HUES48 (cell line): ENCODE measurements at regions not wholly inside any gene's neighbourhood (a gene's known extent, or its start where the extent isn't known, plus 50 kb on each side); places are given as distances from the start of the nearest gene placed in this dataset.
"Not testable (repeated sequence)": the region's sequence is repeated elsewhere in the genome, so short reads cannot be mapped to it uniquely, and the experiment has no call there.

Source experiments
- H3K27ac ChIP-seq: one replicate; pipeline ENCODE4 v1.7.0; 2013; ENCODE audit warnings: low read depth, low read length, inconsistent platforms
- H3K27me3 ChIP-seq: 2 replicates; pipeline ENCODE4 v1.6.1; 2013; ENCODE audit warnings: mild to moderate bottlenecking, low read length; ENCODE audit not compliant: control insufficient read depth, insufficient read depth
- H3K36me3 ChIP-seq: 2 replicates; pipeline ENCODE4 v1.6.1; 2013; ENCODE audit warnings: low read length; ENCODE audit not compliant: control insufficient read depth, insufficient read depth
- H3K4me1 ChIP-seq: 2 replicates; pipeline ENCODE4 v1.6.1; 2013; ENCODE audit warnings: mild to moderate bottlenecking, low read length; ENCODE audit not compliant: control insufficient read depth, insufficient read depth
- H3K4me3 ChIP-seq: 2 replicates; pipeline ENCODE4 v1.5.1; 2013; ENCODE audit warnings: mild to moderate bottlenecking, low read depth, low read length
- H3K9ac ChIP-seq: 2 replicates; pipeline ENCODE4 v1.6.1; 2013; ENCODE audit warnings: mild to moderate bottlenecking, low read depth, low read length, moderate library complexity
- H3K9me3 ChIP-seq: 2 replicates; pipeline ENCODE4 v1.6.1; 2013; ENCODE audit warnings: low read length; ENCODE audit not compliant: control insufficient read depth, insufficient read depth

GRCh38 chr9:30591461-30591860, 1793.0 kb upstream of the ACO1 start:
- Histone ChIP-seq H3K36me3 (no peaks in the 10 kb centered on the region), H3K4me1 (no peaks in the 10 kb centered on the region), H3K9me3 (no peaks in the 10 kb centered on the region)

DNA sequence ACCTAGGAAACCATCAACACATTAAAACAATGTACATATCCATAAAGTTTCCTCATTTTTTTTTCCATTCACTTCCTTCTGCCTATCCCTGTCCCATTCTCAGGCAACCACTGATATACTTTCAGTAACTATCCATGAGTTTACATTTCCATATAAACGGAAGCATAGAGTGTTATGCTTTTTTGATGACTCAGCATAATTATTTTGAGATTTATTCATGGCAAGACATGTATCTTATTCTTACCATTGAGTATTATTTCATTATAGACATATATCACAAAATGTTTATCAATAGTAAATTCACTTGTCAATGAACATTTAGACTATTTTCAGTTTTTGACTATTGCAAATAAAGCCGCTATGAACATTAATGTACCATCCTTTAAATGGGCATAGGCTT, 1786.8 kb upstream of the ACO1 start:
- no peaks in the 10 kb centered on the region for H3K27me3 ChIP-seq
- no peak overlapping the region for H3K27ac ChIP-seq
- no peaks in the 10 kb centered on the region for H3K36me3 ChIP-seq
- H3K9ac ChIP-seq, result no peak overlapping the region
- H3K4me3 ChIP-seq, result no peak overlapping the region
- no peaks in the 10 kb centered on the region for H3K4me1 ChIP-seq
- H3K9me3 ChIP-seq, result no peaks in the 10 kb centered on the region

More at GRCh38 chr9:30591461-30591860, 1793.0 kb upstream of the ACO1 start:
- Histone ChIP-seq H3K4me3 (no peak overlapping the region), H3K27me3 (no peaks in the 10 kb centered on the region), H3K27ac (no peak overlapping the region), H3K9ac (no peak overlapping the region)

DNA sequence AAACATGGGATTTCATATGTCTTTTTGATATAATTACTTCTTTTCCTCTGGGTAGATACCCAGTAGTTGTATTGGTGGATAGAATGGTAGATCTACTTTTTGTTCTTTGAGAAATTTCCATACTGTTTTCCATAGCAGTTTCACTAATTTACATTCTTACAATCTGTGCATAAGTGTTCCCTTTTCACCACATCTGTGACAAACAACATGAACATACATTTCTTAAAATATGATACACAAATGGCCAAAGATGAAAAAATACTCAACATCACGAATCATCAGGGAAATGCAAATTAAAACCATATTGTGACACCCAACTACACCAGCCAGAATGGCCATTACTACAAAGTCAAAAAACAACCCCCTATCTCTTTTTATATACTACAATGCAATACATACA, 1778.5 kb upstream of the ACO1 start:
- peaks cover 3% of the 10 kb centered on the region; the same call in 1 of the 2 replicates for H3K9me3 ChIP-seq
- no peaks in the 10 kb centered on the region for H3K36me3 ChIP-seq
- no peaks in the 10 kb centered on the region for H3K4me1 ChIP-seq
- H3K9ac ChIP-seq, result no peak overlapping the region
- H3K27me3 ChIP-seq, result no peaks in the 10 kb centered on the region
- no peak overlapping the region for H3K4me3 ChIP-seq
- no peak overlapping the region for H3K27ac ChIP-seq

- no peaks in the 10 kb centered on the region for H3K36me3 ChIP-seq
- H3K27me3 ChIP-seq, result no peaks in the 10 kb centered on the region
- H3K4me1 ChIP-seq, result no peaks in the 10 kb centered on the region
- H3K9me3 ChIP-seq, result peaks cover 3% of the 10 kb centered on the region; the same call in 1 of the 2 replicates
- H3K27ac ChIP-seq, result no peak overlapping the region
- no peak overlapping the region for H3K4me3 ChIP-seq
- no peak overlapping the region for H3K9ac ChIP-seq
Measured at GRCh38 chr9:30609713-30610112, 1774.7 kb upstream of the ACO1 start.

- not testable (repeated sequence) for H3K27ac ChIP-seq, H3K27me3 ChIP-seq, H3K4me3 ChIP-seq, H3K9ac ChIP-seq, H3K4me1 ChIP-seq, H3K36me3 ChIP-seq, H3K9me3 ChIP-seq
Measured at GRCh38 chr9:30616782-30617181, 1767.7 kb upstream of the ACO1 start.

GRCh38 chr9:30622561-30622960, 1761.9 kb upstream of the ACO1 start:
- Histone ChIP-seq H3K4me3 (no peak overlapping the region), H3K27me3 (no peaks in the 10 kb centered on the region), H3K36me3 (no peaks in the 10 kb centered on the region), H3K9ac (no peak overlapping the region), H3K27ac (no peak overlapping the region), H3K4me1 (no peaks in the 10 kb centered on the region), H3K9me3 (no peaks in the 10 kb centered on the region)

GRCh38 chr9:30628915-30629567, 1755.4 kb upstream of the ACO1 start:
- H3K9ac ChIP-seq, result no peak overlapping the region
- no peaks in the 10 kb centered on the region; the same call in 1 of the 2 replicates for H3K4me1 ChIP-seq
- no peak overlapping the region for H3K27ac ChIP-seq
- no peak overlapping the region for H3K4me3 ChIP-seq
- H3K9me3 ChIP-seq, result no peaks in the 10 kb centered on the region
- H3K27me3 ChIP-seq, result no peaks in the 10 kb centered on the region
- H3K36me3 ChIP-seq, result no peaks in the 10 kb centered on the region

DNA sequence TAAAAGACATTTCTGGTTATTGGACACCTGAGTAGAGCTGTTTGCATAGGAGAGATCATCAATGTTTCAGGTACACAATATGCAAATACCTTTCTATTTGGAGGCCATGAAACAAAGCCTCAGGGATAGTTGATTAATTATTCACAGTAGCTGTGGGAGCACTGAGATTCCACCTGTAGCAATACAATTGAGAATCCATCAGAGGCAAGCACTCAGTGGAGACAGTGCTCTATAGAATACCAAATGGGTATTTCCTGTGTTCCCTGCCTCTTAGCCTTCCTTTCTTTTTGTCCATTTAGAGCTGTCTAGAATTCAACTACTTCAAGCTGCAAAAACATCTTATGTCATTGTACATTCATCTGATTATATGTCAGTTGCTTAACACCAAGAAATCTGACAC, 1754.0 kb upstream of the ACO1 start:
- Histone ChIP-seq H3K4me3 (no peak overlapping the region), H3K9me3 (no peaks in the 10 kb centered on the region), H3K36me3 (no peaks in the 10 kb centered on the region), H3K27ac (no peak overlapping the region), H3K4me1 (no peaks in the 10 kb centered on the region; the same call in 1 of the 2 replicates), H3K9ac (no peak overlapping the region), H3K27me3 (no peaks in the 10 kb centered on the region)

DNA sequence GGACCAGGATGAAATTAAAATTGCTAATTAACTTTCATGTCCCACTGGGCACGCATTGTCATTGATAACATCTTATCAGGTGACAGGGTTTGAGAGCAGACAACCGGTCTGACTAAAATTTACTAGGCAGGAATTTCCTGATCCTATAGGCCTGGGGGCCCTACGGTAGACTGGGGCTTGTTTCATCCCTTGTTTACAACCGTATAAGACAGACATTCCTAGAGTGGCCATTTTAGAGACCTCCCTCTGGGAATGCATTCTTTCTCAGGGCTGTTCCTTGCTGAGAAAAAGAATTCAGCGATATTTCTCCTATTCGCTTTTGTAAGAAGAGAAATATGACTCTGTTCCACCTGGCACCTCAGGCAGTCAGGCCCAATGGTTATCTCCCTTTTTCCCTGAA, 1737.8 kb upstream of the ACO1 start:
- not testable (repeated sequence) for H3K27ac ChIP-seq, H3K4me3 ChIP-seq, H3K4me1 ChIP-seq, H3K9ac ChIP-seq, H3K36me3 ChIP-seq, H3K27me3 ChIP-seq
- H3K9me3 ChIP-seq, result peaks cover 23% of the 10 kb centered on the region

DNA sequence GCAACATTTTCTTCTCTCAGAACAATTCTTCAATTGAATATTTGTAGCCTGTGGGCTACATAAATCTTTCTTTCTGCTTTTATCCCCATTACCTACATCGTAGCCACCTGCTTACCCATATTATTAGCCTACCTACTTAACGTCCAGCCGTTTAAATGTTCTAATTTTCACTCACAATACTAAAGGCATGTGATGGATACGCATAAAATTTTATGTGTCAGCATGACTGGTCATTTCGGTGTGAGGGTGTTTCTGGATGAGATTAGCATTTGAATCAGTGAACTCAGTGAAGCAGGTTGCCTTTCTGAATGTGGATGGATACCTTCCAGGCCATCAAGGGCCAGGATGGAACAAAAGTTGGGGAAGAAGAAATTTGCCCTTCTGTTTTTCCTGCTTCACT, 1722.5 kb upstream of the ACO1 start:
- Histone ChIP-seq H3K4me3 (no peak overlapping the region), H3K4me1 (no peaks in the 10 kb centered on the region), H3K9me3 (no peaks in the 10 kb centered on the region), H3K36me3 (no peaks in the 10 kb centered on the region), H3K27me3 (no peaks in the 10 kb centered on the region), H3K27ac (no peak overlapping the region), H3K9ac (no peak overlapping the region)

DNA sequence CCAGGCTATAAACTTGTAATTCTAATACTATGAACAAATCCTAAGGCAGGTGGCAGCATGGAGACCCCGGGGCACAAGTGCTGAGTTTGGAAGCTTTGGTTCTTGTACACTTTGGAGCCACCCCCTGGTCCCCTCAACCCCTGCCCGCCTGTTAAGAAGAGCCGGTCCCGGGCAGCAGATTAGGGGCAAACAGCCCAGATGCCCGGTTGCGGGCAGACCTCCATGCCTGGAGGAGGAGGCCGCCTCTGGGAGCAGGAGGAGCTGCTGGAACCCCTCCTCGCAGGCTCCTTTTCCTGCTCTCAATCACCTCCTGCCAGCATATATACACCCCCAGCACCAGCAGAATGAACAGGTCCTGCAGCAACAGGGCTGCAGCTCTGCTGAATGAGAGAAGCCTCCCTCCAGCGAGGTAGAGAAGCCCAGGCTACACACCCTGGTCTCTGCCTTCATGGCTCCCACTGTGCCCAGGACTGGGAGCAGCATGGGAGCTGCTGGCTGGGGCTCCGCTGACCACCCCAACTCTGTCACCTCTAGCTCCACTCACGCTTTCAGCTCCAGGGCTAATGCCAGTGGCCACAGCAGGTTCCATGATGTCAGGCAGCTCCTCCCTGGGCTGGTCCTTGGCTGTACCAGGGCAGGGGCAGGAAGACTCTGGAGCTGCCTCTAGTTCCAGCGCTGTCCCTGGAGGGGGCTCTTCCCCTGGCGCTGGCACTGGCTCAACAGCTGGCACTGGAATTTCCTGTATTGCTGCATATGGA, 1713.5 kb upstream of the ACO1 start:
- H3K36me3 ChIP-seq, result no peaks in the 10 kb centered on the region
- no peak overlapping the region for H3K9ac ChIP-seq
- H3K4me3 ChIP-seq, result no peak overlapping the region
- H3K4me1 ChIP-seq, result no peaks in the 10 kb centered on the region
- H3K27ac ChIP-seq, result no peak overlapping the region
- H3K27me3 ChIP-seq, result no peaks in the 10 kb centered on the region
- no peaks in the 10 kb centered on the region for H3K9me3 ChIP-seq
